A549 (cell line): ENCODE measurements at regions not wholly inside any gene's neighbourhood (a gene's known extent, or its start where the extent isn't known, plus 50 kb on each side); places are given as distances from the start of the nearest gene placed in this dataset.

Source experiments
- BHLHE40 ChIP-seq: IDR thresholded peaks from 2 replicates; pipeline ENCODE4 v1.6.1; 2012; ENCODE audit warnings: low read depth, low read length, inconsistent platforms
- EP300 ChIP-seq, 2 experiments: fragments of >200 bp; sonication (Bioruptor Twin); formaldehyde crosslinking; IDR thresholded peaks; 2 replicates in 1 of 2; 3 replicates in 1 of 2; pipeline ENCODE4 v1.6.1; 2016 to 2017
- HDAC2 ChIP-seq: fragments of 200-600 bp; sonication (generic); IDR thresholded peaks from 2 replicates; pipeline ENCODE4 v1.6.1; 2016
- MAFK ChIP-seq: fragments of 450-650 bp; IDR thresholded peaks from 2 replicates; pipeline ENCODE4 v1.6.1; 2014; ENCODE audit not compliant: partially characterized antibody
- MAZ ChIP-seq: fragments of 150-350 bp; IDR thresholded peaks from 2 replicates; pipeline ENCODE4 v1.6.1; 2014; ENCODE audit warnings: antibody characterized with exemption, low read depth, low read length, borderline replicate concordance
- NFE2L2 ChIP-seq: fragments of 150-350 bp; conservative IDR thresholded peaks from 2 replicates; pipeline ENCODE4 v1.6.1; 2014; ENCODE audit warnings: low read length
- POLR2A ChIP-seq: IDR thresholded peaks from 2 replicates; pipeline ENCODE4 v1.6.1; 2012; ENCODE audit warnings: mild to moderate bottlenecking, low read length
- RNF2 ChIP-seq: fragments of 200-600 bp; sonication (generic); IDR thresholded peaks from 2 replicates; pipeline ENCODE4 v1.6.1; 2016; ENCODE audit warnings: low read depth, mild to moderate bottlenecking, antibody characterized with exemption, moderate library complexity, borderline replicate concordance
- SMC3 ChIP-seq: fragments of >200 bp; sonication (Bioruptor Twin); formaldehyde crosslinking; IDR thresholded peaks from 3 replicates; pipeline ENCODE4 v1.6.1; 2018; ENCODE audit warnings: inconsistent platforms
- TF ChIP-seq, protein P1 (sequence below): fragments of 200-600 bp; sonication (generic); IDR thresholded peaks from 2 replicates; pipeline ENCODE4 v1.6.1; 2016; ENCODE audit warnings: antibody characterized with exemption, mild to moderate bottlenecking, moderate library complexity
- TF ChIP-seq, protein P2 (sequence below): fragments of >200 bp; sonication (Bioruptor Twin); formaldehyde crosslinking; IDR thresholded peaks from 3 replicates; pipeline ENCODE4 v1.5.1; 2016
- TF ChIP-seq, protein P3 (sequence below): IDR thresholded peaks from 2 replicates; pipeline ENCODE4 v1.6.1; 2012

DNA sequence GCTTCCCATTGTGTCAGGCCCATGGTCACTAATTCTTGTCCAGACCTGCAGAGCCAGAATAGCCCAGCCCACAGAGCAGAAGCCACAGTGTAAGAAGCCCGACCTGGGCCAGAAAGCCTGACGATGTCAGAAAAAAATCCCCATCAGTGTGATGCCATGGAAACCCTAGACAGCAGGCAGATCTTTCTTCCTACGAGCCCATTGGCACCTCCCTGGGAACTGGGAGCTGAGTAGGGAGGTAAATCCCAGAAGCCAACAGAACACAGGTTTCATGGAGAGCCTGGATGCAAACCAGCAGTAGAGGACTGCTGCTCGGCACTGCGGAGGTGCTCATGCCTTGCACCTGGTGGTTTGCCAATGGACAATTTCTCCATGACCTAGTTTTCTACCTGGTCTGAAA, 82.2 kb upstream of the SLC22A16 start:
- TF ChIP-seq, protein P1, sequence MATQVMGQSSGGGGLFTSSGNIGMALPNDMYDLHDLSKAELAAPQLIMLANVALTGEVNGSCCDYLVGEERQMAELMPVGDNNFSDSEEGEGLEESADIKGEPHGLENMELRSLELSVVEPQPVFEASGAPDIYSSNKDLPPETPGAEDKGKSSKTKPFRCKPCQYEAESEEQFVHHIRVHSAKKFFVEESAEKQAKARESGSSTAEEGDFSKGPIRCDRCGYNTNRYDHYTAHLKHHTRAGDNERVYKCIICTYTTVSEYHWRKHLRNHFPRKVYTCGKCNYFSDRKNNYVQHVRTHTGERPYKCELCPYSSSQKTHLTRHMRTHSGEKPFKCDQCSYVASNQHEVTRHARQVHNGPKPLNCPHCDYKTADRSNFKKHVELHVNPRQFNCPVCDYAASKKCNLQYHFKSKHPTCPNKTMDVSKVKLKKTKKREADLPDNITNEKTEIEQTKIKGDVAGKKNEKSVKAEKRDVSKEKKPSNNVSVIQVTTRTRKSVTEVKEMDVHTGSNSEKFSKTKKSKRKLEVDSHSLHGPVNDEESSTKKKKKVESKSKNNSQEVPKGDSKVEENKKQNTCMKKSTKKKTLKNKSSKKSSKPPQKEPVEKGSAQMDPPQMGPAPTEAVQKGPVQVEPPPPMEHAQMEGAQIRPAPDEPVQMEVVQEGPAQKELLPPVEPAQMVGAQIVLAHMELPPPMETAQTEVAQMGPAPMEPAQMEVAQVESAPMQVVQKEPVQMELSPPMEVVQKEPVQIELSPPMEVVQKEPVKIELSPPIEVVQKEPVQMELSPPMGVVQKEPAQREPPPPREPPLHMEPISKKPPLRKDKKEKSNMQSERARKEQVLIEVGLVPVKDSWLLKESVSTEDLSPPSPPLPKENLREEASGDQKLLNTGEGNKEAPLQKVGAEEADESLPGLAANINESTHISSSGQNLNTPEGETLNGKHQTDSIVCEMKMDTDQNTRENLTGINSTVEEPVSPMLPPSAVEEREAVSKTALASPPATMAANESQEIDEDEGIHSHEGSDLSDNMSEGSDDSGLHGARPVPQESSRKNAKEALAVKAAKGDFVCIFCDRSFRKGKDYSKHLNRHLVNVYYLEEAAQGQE: no peak
- TF ChIP-seq, protein P2, sequence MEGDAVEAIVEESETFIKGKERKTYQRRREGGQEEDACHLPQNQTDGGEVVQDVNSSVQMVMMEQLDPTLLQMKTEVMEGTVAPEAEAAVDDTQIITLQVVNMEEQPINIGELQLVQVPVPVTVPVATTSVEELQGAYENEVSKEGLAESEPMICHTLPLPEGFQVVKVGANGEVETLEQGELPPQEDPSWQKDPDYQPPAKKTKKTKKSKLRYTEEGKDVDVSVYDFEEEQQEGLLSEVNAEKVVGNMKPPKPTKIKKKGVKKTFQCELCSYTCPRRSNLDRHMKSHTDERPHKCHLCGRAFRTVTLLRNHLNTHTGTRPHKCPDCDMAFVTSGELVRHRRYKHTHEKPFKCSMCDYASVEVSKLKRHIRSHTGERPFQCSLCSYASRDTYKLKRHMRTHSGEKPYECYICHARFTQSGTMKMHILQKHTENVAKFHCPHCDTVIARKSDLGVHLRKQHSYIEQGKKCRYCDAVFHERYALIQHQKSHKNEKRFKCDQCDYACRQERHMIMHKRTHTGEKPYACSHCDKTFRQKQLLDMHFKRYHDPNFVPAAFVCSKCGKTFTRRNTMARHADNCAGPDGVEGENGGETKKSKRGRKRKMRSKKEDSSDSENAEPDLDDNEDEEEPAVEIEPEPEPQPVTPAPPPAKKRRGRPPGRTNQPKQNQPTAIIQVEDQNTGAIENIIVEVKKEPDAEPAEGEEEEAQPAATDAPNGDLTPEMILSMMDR: no peak
- TF ChIP-seq POLR2A: no peak
- TF ChIP-seq RNF2: no peak
- TF ChIP-seq NFE2L2: no peak
- no peak for TF ChIP-seq BHLHE40
- TF ChIP-seq, protein P3, sequence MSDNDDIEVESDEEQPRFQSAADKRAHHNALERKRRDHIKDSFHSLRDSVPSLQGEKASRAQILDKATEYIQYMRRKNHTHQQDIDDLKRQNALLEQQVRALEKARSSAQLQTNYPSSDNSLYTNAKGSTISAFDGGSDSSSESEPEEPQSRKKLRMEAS: no peak
- TF ChIP-seq MAZ: no peak
- TF ChIP-seq EP300 (IDR thresholded peaks at IDR 0.05): no peak
- TF ChIP-seq HDAC2: no peak
- no peak for TF ChIP-seq MAFK
- no peak for TF ChIP-seq SMC3
